Fibroblast of lung (primary cell): ENCODE measurements at regions not wholly inside any gene's neighbourhood (a gene's known extent, or its start where the extent isn't known, plus 50 kb on each side); places are given as distances from the start of the nearest gene placed in this dataset.
A peak's percentile ranks its signal among the peaks of the same experiment; 100 is the strongest.

Source experiments
- DNase-seq, 2 donors: peaks; one replicate each; pipeline versions ENCODE4 v3.0.0 to v3.0.0-alpha.2; 2010; ENCODE audit warnings: low read depth in 2 of 2
- H2AFZ ChIP-seq: 2 replicates; pipeline ENCODE4 v1.5.1; 2012; ENCODE audit warnings: low read length, control low read depth, inconsistent platforms
- H3K27ac ChIP-seq: 2 replicates; pipeline ENCODE4 v1.5.1; 2011; ENCODE audit warnings: low read length, control low read depth; ENCODE audit not compliant: insufficient read depth
- H3K27me3 ChIP-seq: 2 replicates; pipeline ENCODE4 v1.5.1; 2011; ENCODE audit warnings: mild to moderate bottlenecking, low read length; ENCODE audit not compliant: control insufficient read depth, insufficient read depth
- H3K36me3 ChIP-seq: 2 replicates; pipeline ENCODE4 v1.5.1; 2011; ENCODE audit warnings: low read length; ENCODE audit not compliant: control insufficient read depth, insufficient read depth
- H3K4me1 ChIP-seq: 2 replicates; pipeline ENCODE4 v1.5.1; 2011; ENCODE audit warnings: low read length; ENCODE audit not compliant: control insufficient read depth, insufficient read depth; ENCODE audit errors: extremely low read depth
- H3K4me2 ChIP-seq: 2 replicates; pipeline ENCODE4 v1.5.1; 2011; ENCODE audit warnings: low read length, control low read depth; ENCODE audit not compliant: insufficient read depth; ENCODE audit errors: extremely low read depth
- H3K4me3 ChIP-seq, 4 experiments: fragments of 200-600 bp in 1 of 4; sonication (generic) in 1 of 4; replicated peaks in 1 of 4; 2 replicates each; pipeline ENCODE4 v1.5.1; 2011 to 2016; ENCODE audit warnings: low read length in 4 of 4, low read depth in 3 of 4, mild to moderate bottlenecking in 3 of 4, control low read depth in 2 of 4, inconsistent platforms in 1 of 4, mixed read lengths in 1 of 4; ENCODE audit not compliant: insufficient read depth in 1 of 4; ENCODE audit errors: control extremely low read depth in 1 of 4
- H3K79me2 ChIP-seq: 2 replicates; pipeline ENCODE4 v1.5.1; 2012; ENCODE audit warnings: mild to moderate bottlenecking, low read length, inconsistent platforms; ENCODE audit not compliant: control insufficient read depth, insufficient read depth
- H3K9ac ChIP-seq: 2 replicates; pipeline ENCODE4 v1.5.1; 2011; ENCODE audit warnings: mild to moderate bottlenecking, low read length, control low read depth; ENCODE audit not compliant: insufficient read depth
- H3K9me3 ChIP-seq: 2 replicates; pipeline ENCODE4 v1.5.1; 2012; ENCODE audit warnings: low read depth, low read length; ENCODE audit not compliant: control insufficient read depth, insufficient read depth
- H4K20me1 ChIP-seq: 2 replicates; pipeline ENCODE4 v1.5.1; 2011; ENCODE audit warnings: low read length; ENCODE audit not compliant: control insufficient read depth, insufficient read depth; ENCODE audit errors: extremely low read depth
- CTCF ChIP-seq, 2 donors: IDR thresholded peaks in 1 of 2; conservative IDR thresholded peaks in 1 of 2; 1 replicate in 1 of 2; 2 replicates in 1 of 2; pipeline ENCODE4 v1.5.1; 2011 to 2012; ENCODE audit warnings: low read length in 2 of 2, control low read depth in 1 of 2, inconsistent platforms in 1 of 2, low read depth in 1 of 2, mild to moderate bottlenecking in 1 of 2
- EZH2 ChIP-seq: IDR thresholded peaks from 2 replicates; pipeline ENCODE4 v1.5.1; 2012; ENCODE audit warnings: low read length, control low read depth, mild to moderate bottlenecking; ENCODE audit errors: missing control alignments

GRCh38 chr1:81259625-81260411 is 540.9 kb upstream of the ADGRL2 start:
- Histone ChIP-seq H3K27me3 (no peaks in the 10 kb centered on the region), H2AFZ (no peak overlapping the region), H3K4me2 (no peak overlapping the region), H3K36me3 (no peaks in the 10 kb centered on the region), H3K4me1 (no peaks in the 10 kb centered on the region), H3K79me2 (no peaks in the 10 kb centered on the region), H3K4me3 (no peak overlapping the region), H3K9ac (no peak overlapping the region), H4K20me1 (no peaks in the 10 kb centered on the region), H3K9me3 (no peaks in the 10 kb centered on the region), H3K27ac (no peak overlapping the region)
- TF ChIP-seq CTCF (conservative IDR thresholded peaks at IDR 0.05 in 1 of 2, IDR thresholded peaks at IDR 0.05 in 1 of 2; ENCODE audit: low read depth in 1 of 2, low read length in 2 of 2) (no peak), EZH2 (no peak)
- DNase-seq, result no peak

- no peak for DNase-seq
- Histone ChIP-seq H3K4me3 (no peak overlapping the region), H3K9ac (no peak overlapping the region), H3K36me3 (no peaks in the 10 kb centered on the region), H3K4me2 (no peak overlapping the region), H3K9me3 (no peaks in the 10 kb centered on the region), H4K20me1 (no peaks in the 10 kb centered on the region), H3K27me3 (no peaks in the 10 kb centered on the region), H3K4me1 (no peaks in the 10 kb centered on the region), H2AFZ (no peak overlapping the region), H3K27ac (no peak overlapping the region), H3K79me2 (no peaks in the 10 kb centered on the region)
- TF ChIP-seq CTCF (conservative IDR thresholded peaks at IDR 0.05 in 1 of 2, IDR thresholded peaks at IDR 0.05 in 1 of 2; ENCODE audit: low read depth in 1 of 2, low read length in 2 of 2) (peak in 1 of 2 donors; percentile 31), EZH2 (no peak)
These were observed 546.2 kb upstream of the ADGRL2 start for GRCh38 chr1:81254560-81254959.

GRCh38 chr1:81254068-81254467 is 546.7 kb upstream of the ADGRL2 start:
- H3K79me2 ChIP-seq, result no peaks in the 10 kb centered on the region
- DNase-seq, result no peak
- H3K36me3 ChIP-seq, result no peaks in the 10 kb centered on the region
- no peak overlapping the region for H2AFZ ChIP-seq
- no peak overlapping the region for H3K9ac ChIP-seq
- TF ChIP-seq CTCF (conservative IDR thresholded peaks at IDR 0.05 in 1 of 2, IDR thresholded peaks at IDR 0.05 in 1 of 2; ENCODE audit: low read depth in 1 of 2, low read length in 2 of 2), result no peak
- no peak for TF ChIP-seq EZH2
- H3K27me3 ChIP-seq, result no peaks in the 10 kb centered on the region
- no peak overlapping the region for H3K4me3 ChIP-seq
- H3K4me1 ChIP-seq, result no peaks in the 10 kb centered on the region
- H3K9me3 ChIP-seq, result no peaks in the 10 kb centered on the region
- H4K20me1 ChIP-seq, result no peaks in the 10 kb centered on the region
- no peak overlapping the region for H3K4me2 ChIP-seq
- no peak overlapping the region for H3K27ac ChIP-seq
